ENCODE measurements at regions not wholly inside any gene's neighbourhood (a gene's known extent, or its start where the extent isn't known, plus 50 kb on each side); places are given as distances from the start of the nearest gene placed in this dataset.

DNA sequence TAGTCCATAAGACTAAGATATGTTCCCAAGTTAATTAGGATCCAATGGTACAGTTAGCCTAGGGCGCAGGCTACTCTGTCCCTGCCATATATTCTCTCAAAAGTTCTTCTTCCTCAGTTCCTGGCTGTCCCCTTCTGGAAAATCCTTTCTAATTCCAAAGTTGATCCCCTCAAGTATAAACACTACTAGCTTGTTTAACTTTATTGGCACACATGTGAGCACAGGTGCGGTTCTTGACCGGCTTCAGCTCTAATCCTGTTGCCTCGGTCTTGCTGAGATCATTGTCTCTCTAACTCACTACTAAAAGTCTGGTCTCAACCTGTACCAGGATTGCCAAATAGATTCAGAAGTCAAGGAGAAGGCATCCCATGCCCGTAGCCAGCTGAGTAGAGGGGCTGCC is 89.0 kb downstream of the SEMA4F start:
- Mint-ChIP-seq H3K36me3 (peaks cover 0 to 2% of the 10 kb centered on the region in 2 donors), H3K27ac (no peak overlapping the region), H3K27me3 (ENCODE audit: low read depth in 3 of 3) (peaks cover 0 to 4% (median 2%) of the 10 kb centered on the region in 3 donors), H3K4me1 (peaks cover 42% of the 10 kb centered on the region), H3K9me3 (peaks cover 0 to 3% (median 0%) of the 10 kb centered on the region in 7 donors), H3K4me3 (no peak overlapping the region)
- H3K9me3 ChIP-seq (replicated peaks in 1 of 2; ENCODE audit: control insufficient read depth in 1 of 2, insufficient read depth in 1 of 2, low read length in 2 of 2): no peaks in the 10 kb centered on the region
- H3K4me2 ChIP-seq (replicated peaks; ENCODE audit: extremely low read depth, low read length, poor library complexity, severe bottlenecking): no peak overlapping the region
- no peak overlapping the region for H3K4me3 ChIP-seq (replicated peaks in 1 of 3; ENCODE audit: low read depth in 2 of 3, low read length in 3 of 3)
- H3K27me3 ChIP-seq (ENCODE audit: control insufficient read depth in 2 of 2, insufficient read depth in 2 of 2, low read length in 2 of 2): no peaks in the 10 kb centered on the region
- H2AFZ ChIP-seq (ENCODE audit: insufficient read depth, low read depth, low read length, poor library complexity, severe bottlenecking): no peak overlapping the region
- peaks cover 36 to 40% of the 10 kb centered on the region in 2 donors for H3K4me1 ChIP-seq (ENCODE audit: control insufficient read depth in 1 of 2, insufficient read depth in 2 of 2, low read length in 2 of 2)
- H4K20me1 ChIP-seq (ENCODE audit: insufficient read depth, low read length): no peaks in the 10 kb centered on the region
- no peak overlapping the region for H3K9ac ChIP-seq (ENCODE audit: insufficient read depth, low read length, poor library complexity, severe bottlenecking)
- WGBS (ENCODE audit: insufficient coverage): 96% methylated on average over 3 of the region's 5 CpGs
- no peaks in the 10 kb centered on the region for H3K36me3 ChIP-seq (replicated peaks in 1 of 2; ENCODE audit: control insufficient read depth in 1 of 2, insufficient read depth in 2 of 2, low read length in 2 of 2)
- DNase-seq: no peak
- TF ChIP-seq CTCF (IDR thresholded peaks at IDR 0.05): no peak
- intact Hi-C loops (cut with micrococcal nuclease): loop anchor here (5.0 kb wide), 2 partner anchors 89 to 104 kb away; partner anchors contain the start of gene HK2 (in 1 of the 2)
- no peaks in the 10 kb centered on the region for H3K79me2 ChIP-seq (ENCODE audit: insufficient read depth, low read length)
- H3K27ac ChIP-seq (ENCODE audit: low read depth in 1 of 2, low read length in 2 of 2): no peak overlapping the region

- Histone ChIP-seq H3K27me3 (ENCODE audit: control insufficient read depth in 2 of 2, insufficient read depth in 2 of 2, low read length in 2 of 2) (no peaks in the 10 kb centered on the region), H3K4me1 (ENCODE audit: control insufficient read depth in 1 of 2, insufficient read depth in 2 of 2, low read length in 2 of 2) (peaks cover 36 to 40% of the 10 kb centered on the region in 2 donors), H3K36me3 (replicated peaks in 1 of 2; ENCODE audit: control insufficient read depth in 1 of 2, insufficient read depth in 2 of 2, low read length in 2 of 2) (no peaks in the 10 kb centered on the region), H3K4me3 (replicated peaks in 1 of 3; ENCODE audit: low read depth in 2 of 3, low read length in 3 of 3) (no peak overlapping the region), H2AFZ (ENCODE audit: insufficient read depth, low read depth, low read length, poor library complexity, severe bottlenecking) (no peak overlapping the region), H3K9me3 (replicated peaks in 1 of 2; ENCODE audit: control insufficient read depth in 1 of 2, insufficient read depth in 1 of 2, low read length in 2 of 2) (no peaks in the 10 kb centered on the region), H3K27ac (ENCODE audit: low read depth in 1 of 2, low read length in 2 of 2) (no peak overlapping the region), H3K9ac (ENCODE audit: insufficient read depth, low read length, poor library complexity, severe bottlenecking) (no peak overlapping the region), H3K79me2 (ENCODE audit: insufficient read depth, low read length) (no peaks in the 10 kb centered on the region), H3K4me2 (replicated peaks; ENCODE audit: extremely low read depth, low read length, poor library complexity, severe bottlenecking) (no peak overlapping the region), H4K20me1 (ENCODE audit: insufficient read depth, low read length) (no peaks in the 10 kb centered on the region)
- Mint-ChIP-seq H3K4me3 (no peak overlapping the region), H3K4me1 (peaks cover 47% of the 10 kb centered on the region), H3K36me3 (peaks cover 0 to 2% of the 10 kb centered on the region in 2 donors), H3K9me3 (peaks cover 0 to 3% (median 0%) of the 10 kb centered on the region in 7 donors), H3K27me3 (ENCODE audit: low read depth in 3 of 3) (peaks cover 0 to 4% (median 2%) of the 10 kb centered on the region in 3 donors), H3K27ac (no peak overlapping the region)
- DNase-seq: no peak
- 96% methylated on average over 3 of the region's 7 CpGs for WGBS (ENCODE audit: insufficient coverage)
- intact Hi-C loops (cut with micrococcal nuclease): loop anchor here (5.0 kb wide), 2 partner anchors 89 to 104 kb away; partner anchors contain the start of gene HK2 (in 1 of the 2)
- TF ChIP-seq CTCF (IDR thresholded peaks at IDR 0.05): no peak
Observed at GRCh38 chr2:74743778-74744177, 89.7 kb downstream of the SEMA4F start.
